Kidney epithelial cell (primary cell): ENCODE measurements at regions not wholly inside any gene's neighbourhood (a gene's known extent, or its start where the extent isn't known, plus 50 kb on each side); places are given as distances from the start of the nearest gene placed in this dataset.

Source experiments
- DNase-seq: peaks from one replicate; pipeline ENCODE4 v3.0.0-alpha.2; 2010; ENCODE audit warnings: low read depth
- H3K27me3 ChIP-seq: 2 replicates; pipeline ENCODE4 v1.6.0; 2011; ENCODE audit warnings: low read length; ENCODE audit not compliant: control insufficient read depth, insufficient read depth
- H3K36me3 ChIP-seq: 2 replicates; pipeline ENCODE4 v1.5.1; 2011; ENCODE audit warnings: low read length; ENCODE audit not compliant: control insufficient read depth, insufficient read depth
- H3K4me3 ChIP-seq: 2 replicates; pipeline ENCODE4 v1.5.1; 2011; ENCODE audit warnings: low read depth, mild to moderate bottlenecking, control low read depth, low read length
- CTCF ChIP-seq: IDR thresholded peaks from 2 replicates; pipeline ENCODE4 v1.5.1; 2011; ENCODE audit warnings: mild to moderate bottlenecking, moderate library complexity, low read length, control low read depth, inconsistent platforms; ENCODE audit not compliant: insufficient read depth, poor library complexity, severe bottlenecking

GRCh38 chr2:20929721-20930120 lies 106.8 kb upstream of the LDAH start:
- no peak for TF ChIP-seq CTCF
- no peak for DNase-seq
- no peaks in the 10 kb centered on the region for H3K36me3 ChIP-seq
- H3K27me3 ChIP-seq = no peaks in the 10 kb centered on the region
- H3K4me3 ChIP-seq = no peak overlapping the region

DNA sequence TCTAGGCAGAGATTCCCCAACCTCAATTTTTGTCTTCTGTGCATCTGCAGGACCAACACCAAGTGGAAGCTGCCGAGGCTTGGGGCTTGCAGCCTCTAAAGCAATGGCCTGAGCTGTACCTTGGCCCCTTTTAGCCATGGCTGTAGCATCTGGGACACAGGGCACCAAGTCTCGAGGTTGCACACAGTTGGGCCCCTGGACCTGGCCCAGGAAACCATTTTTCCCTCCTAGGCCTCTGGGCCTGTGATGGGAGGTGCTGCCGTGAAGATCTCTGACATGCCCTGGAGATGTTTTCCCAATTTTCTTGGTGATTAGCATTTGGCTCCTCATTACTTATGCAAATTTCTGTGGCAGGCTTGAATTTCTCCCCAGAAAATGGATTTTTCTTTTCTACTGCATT lies 105.7 kb upstream of the LDAH start:
- no peak for TF ChIP-seq CTCF
- no peaks in the 10 kb centered on the region for H3K27me3 ChIP-seq
- no peaks in the 10 kb centered on the region for H3K36me3 ChIP-seq
- no peak overlapping the region for H3K4me3 ChIP-seq
- no peak for DNase-seq

DNA sequence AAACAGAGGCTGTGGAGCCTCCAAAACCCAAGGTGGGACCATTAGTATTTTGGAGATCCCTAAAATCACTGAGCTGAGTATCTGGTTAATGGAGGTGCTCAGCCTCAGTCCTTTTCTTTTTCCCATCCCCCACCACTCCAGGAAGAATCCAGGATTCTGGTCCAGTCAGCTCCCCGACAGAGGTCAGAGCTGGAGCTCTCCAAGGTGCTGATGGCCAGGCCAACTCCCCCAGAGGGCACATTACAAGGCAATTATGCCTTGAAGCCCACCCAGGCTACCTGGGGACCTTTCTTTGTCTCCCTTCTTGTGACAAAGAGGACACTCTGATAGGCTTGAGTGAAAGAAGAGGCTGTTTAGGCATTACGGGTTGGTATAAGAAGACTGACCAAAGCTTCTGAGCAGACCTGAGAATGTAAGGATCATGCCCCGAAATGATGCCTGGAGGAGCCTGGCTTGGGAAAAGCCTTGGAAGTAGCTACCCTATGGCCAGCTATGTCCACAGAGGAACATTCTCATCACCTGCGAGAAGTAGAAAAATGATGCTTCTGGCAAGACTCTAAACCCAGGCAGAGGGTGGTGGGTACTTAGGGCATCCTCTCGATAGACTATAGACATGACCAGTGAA lies 102.5 kb upstream of the LDAH start:
- H3K36me3 ChIP-seq = no peaks in the 10 kb centered on the region
- no peaks in the 10 kb centered on the region for H3K27me3 ChIP-seq
- no peak overlapping the region for H3K4me3 ChIP-seq
- TF ChIP-seq CTCF = no peak
- DNase-seq = no peak

GRCh38 chr2:20919297-20919800 lies 96.4 kb upstream of the LDAH start:
- H3K27me3 ChIP-seq = no peaks in the 10 kb centered on the region
- no peak for TF ChIP-seq CTCF
- H3K36me3 ChIP-seq = no peaks in the 10 kb centered on the region
- H3K4me3 ChIP-seq = no peak overlapping the region
- DNase-seq = no peak

DNA sequence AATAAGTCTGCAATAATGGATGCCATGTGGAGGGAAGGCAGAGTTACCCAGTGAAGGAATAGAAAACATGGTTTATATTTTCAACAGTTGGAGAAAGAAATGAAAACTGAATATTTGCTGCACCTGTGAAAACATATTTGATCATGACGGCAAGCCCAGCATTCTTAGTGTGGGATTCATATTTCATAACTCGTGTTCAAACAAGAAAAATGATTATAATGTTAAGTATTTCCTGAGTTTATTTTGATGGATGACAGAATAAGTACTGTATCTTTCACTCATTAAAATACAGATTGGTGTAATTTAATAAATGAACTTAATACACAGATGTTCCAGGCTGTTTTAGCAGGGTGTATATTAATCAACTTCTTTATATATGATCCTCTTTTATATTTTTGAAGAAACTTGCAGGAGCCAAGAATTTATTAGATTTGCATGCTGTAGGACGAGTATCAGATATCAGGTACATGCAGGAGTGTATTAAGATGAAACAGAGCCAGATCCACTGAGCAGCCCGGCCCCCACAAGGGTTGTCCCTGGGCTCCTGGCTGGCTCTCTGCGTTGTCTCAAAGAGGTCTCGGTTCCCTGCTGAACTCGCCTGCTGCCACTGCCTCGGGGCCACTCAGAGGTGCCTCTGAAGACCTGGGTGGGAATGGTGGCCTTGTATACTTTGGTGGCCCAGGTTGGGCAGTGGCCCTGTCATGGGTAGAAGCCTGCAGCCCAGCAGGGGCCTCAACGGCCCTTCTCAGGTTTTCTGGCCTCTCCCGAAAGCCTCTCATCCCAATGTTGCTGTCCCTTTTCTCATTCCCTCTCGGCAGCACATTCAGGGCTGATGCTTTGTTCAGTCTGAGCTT lies 95.0 kb upstream of the LDAH start:
- no peak for TF ChIP-seq CTCF
- no peak for DNase-seq
- H3K4me3 ChIP-seq = no peak overlapping the region
- H3K36me3 ChIP-seq = no peaks in the 10 kb centered on the region
- no peaks in the 10 kb centered on the region for H3K27me3 ChIP-seq
